SW 1271 (cell line): ENCODE measurements at regions not wholly inside any gene's neighbourhood (a gene's known extent, or its start where the extent isn't known, plus 50 kb on each side); places are given as distances from the start of the nearest gene placed in this dataset.

Source experiments
- DNase-seq, 2 experiments: peaks; one replicate each; lab custom pipeline; 2025; lab: John Stamatoyannopoulos, UW

GRCh38 chr1:39136638-39137037 is 67.9 kb upstream of the MACF1 start:
- DNase-seq, result no peak

DNA sequence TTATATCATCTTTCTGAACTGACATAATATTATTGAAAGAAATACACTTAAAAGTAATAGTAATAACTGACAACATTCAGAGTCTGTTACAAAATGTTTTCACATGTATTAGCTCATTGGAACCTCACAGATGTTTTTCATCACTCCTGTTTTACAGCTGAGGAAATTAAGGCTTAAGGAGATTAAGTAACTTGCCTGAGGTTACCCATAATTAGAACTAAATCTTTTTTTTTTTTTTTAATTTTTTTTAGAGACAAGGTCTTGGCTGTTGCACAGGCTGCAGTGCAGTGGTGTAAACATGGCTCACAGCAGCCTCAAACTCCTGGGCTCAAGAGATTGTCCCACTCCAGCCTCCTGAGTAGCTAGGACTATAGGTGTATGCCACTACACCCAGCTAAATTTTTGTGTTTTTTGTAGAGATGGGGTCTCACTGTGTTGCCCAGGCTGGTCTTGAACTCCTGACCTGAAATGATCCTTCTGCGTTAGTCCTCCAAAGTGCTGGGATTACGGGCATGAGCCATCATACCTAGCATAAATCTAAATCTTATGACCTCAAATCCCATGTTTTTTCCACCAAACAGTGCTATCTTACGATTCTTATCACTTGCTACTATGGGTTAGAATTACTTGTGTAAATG is 64.7 kb upstream of the MACF1 start:
- DNase-seq, result no peak

DNA sequence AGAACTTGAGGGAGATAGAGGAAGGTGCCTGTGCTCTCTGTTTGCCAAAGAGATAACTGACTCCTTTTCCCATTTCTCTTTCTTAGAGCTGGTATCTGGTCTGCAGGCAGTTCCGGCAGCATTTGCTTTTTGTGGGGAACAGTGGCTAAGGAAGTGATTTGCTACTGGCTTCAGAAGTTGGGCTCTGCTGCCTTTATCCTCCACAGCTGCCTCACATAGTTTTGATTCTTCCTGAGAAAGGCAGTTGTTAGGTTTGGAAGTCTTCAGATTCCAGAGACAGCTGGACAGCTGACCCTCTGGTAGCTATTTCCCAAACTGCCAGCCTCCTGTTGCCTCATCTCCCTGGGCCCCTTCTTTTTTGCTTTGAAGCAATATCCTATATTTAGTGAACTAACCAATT is 62.6 kb upstream of the MACF1 start:
- DNase-seq, result peak in 1 of 2 experiments; percentile 28

DNA sequence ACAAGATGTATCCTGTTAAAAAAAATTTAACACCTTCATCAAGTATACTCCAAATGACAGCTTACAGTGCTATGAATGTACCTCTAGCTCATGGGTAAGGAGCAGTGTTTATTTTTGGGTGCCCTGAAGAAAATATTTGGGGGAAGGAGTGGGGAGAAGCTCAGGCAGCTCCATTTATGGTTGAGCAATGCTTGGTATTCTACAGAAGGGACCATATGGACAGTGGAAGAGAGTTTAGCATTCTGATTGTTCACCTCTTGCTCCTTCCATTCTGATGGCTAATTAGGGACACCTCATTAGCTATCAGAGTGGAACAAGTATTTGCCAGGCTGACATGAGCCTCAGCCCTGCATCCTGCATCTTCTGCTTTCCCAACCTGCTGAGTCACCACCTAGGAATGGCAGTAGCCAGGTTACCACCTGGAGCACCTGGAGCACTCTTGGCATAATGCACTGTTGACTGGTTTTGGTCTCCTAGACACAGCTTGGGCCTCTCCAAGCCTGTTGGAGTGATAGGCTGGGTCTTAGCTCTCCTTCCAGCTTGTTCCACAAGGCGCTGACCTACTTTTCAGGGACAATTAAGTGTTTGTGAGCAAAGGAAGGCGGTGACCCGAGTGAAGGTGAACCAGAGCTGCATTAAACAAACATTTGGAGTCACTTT is 62.0 kb upstream of the MACF1 start:
- no peak for DNase-seq

DNA sequence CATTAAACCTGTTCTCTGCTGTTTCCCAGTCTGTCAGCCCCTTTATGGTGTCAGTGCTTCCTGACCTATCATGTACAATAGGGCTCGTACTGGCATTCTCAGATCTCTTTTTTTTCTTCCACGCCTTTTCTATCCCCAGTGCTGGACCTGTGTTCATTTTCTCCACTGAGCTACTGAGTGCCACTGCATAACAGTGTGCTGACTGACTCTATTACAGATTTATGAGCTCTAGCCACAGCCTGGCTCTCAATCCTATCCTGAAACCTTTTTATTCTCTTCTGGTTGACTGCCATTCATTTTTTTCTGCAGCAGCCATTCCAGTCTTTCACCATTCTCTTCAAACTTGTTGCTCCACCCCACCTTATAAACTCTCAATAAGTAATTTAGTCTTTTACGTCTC is 59.6 kb upstream of the MACF1 start:
- no peak for DNase-seq

DNA sequence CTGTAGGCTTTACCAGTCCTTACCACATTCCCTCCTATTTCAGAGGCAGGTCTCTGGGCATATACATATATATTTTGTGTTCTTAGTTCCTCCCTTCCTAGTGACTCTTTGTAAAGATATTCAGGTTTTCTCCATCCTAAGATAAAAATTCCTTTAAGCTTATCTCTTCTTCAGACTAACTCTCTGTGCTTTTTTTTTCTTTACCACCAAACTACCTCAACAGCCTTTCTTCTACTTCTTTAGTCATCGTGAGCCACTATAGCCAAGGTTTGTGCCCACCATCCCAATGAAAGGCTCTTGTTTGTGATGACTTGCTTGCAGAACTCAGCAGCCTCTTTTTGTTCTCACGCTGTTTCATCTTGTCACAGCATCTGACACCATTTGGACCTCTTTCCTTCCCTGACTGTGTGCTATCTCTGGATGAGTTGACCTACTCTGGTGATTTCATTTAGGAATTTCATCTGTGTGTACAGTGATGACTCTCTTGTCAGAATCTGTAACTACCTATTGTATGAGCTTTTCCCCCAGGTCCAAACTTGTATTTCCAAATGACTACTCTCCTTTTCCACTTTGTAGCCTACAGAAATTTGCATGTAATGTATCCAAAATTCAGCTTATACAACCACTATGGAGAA is 59.0 kb upstream of the MACF1 start:
- DNase-seq, result no peak

GRCh38 chr1:39146681-39147080 is 57.8 kb upstream of the MACF1 start:
- no peak for DNase-seq

- DNase-seq, result no peak
Observed at GRCh38 chr1:39147099-39148025, 57.1 kb upstream of the MACF1 start.

GRCh38 chr1:39148942-39149341 is 55.6 kb upstream of the MACF1 start:
- no peak for DNase-seq

GRCh38 chr1:39149509-39149908 is 55.0 kb upstream of the MACF1 start:
- DNase-seq, result no peak

- DNase-seq, result no peak
Observed at GRCh38 chr1:39150779-39151178, 53.7 kb upstream of the MACF1 start.

DNA sequence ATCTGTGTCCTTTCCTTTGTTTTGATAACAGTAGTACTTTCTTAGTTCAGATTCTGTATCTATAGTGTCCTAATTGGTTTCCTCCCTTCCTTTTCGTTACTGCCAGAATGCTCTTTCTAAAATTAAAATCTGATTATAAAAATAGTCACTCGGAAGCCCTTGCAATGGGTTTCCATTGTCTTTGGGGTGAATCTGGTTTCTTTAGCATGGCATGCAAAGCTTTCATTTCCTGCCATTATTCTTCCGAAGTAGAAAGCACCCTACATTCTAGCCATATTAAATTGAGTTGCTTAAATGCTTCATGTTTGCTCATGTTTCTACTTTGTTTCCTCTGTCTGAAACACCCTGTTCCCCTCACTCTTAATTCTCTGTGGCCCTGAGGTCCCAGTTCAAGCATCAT is 53.2 kb upstream of the MACF1 start:
- DNase-seq, result no peak

DNA sequence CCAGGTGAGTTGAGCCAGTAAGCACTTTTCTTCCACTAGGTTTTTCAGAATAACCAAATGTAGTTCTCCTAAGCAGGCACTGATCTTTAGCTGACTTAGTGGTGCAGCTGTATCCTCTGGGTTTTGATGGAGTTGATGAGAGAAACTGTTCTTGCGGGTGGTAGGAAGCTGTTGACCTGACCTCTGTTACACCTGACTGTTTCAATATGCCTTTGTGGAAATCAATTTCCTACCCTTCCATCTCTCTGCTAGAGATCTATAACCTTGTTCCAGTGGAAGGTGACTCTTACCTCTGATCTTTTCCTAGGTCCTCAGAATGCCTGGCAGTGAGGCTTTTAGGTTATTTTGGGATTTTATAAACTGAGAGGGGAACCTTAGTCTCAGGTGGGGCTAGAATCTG is 51.6 kb upstream of the MACF1 start:
- no peak for DNase-seq

DNA sequence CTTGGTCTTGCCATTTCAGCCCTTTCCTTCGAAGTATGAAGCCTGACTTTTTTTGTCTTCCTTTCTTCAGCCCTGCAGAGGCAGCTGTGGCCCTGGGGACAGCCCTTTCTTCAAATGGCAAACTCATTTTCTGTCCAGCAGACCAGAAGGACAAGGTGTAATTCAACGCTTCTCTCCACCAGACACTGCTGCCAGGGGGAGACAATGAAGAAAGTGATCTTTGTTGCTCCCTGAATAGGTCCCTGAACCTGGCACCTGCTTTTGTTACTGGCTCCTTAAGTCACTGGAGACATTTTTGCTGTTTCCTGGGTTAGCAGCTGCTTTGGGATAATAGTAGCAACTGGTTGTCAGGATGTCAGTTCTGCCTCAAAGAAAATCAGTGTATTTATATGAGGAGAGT is 50.8 kb upstream of the MACF1 start:
- DNase-seq, result no peak

GRCh38 chr1:39154553-39155421 is 49.7 kb upstream of the MACF1 start:
- DNase-seq, result peak in 1 of 2 experiments; percentile 23
